ENCODE measurements at regions not wholly inside any gene's neighbourhood (a gene's known extent, or its start where the extent isn't known, plus 50 kb on each side); places are given as distances from the start of the nearest gene placed in this dataset.

DNA sequence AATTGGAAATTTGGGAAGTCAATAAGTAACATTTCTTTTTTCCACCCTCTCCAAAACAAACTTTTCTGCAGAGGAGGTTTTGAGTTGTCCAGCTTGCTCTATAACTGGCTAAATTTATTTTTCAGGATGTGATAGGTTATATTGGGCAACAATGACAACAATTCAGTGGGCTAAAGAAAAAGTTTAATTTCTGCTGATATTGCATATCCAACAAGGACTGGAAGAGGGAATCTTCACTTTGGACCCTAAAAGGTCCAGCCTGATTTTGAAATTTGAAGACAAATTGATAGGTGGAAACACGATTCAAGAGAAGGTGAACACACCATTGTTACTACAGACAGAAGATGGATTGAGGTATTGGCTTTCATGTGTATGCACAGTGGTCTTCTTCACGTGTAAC, 393.1 kb downstream of the BRINP1 start:
- DNase-seq: no peak

GRCh38 chr9:118984607-118985006, 384.6 kb downstream of the BRINP1 start:
- no peak for DNase-seq

DNA sequence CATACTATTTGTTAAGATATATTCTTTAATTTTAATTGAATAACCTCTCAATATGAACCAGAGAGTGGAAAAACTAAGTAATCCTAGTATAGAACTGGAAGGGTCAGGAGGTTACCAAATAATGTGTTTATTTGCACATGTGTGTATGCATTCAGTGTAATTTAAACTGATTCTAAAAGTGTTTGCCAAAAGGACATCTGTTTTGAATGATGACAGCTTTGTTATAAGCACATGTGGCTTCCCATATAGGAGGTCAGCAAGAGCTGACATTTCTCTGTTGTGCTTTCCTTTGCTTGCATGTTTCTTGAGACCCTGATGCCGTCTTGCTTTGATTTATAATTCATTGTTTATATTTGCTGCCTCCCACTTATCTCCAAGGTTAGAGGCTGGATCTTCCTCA, 383.4 kb downstream of the BRINP1 start:
- DNase-seq: no peak

- DNase-seq: no peak
These were observed 382.1 kb downstream of the BRINP1 start for GRCh38 chr9:118987167-118987566.

GRCh38 chr9:118990949-118991348, 378.3 kb downstream of the BRINP1 start:
- no peak for DNase-seq

DNA sequence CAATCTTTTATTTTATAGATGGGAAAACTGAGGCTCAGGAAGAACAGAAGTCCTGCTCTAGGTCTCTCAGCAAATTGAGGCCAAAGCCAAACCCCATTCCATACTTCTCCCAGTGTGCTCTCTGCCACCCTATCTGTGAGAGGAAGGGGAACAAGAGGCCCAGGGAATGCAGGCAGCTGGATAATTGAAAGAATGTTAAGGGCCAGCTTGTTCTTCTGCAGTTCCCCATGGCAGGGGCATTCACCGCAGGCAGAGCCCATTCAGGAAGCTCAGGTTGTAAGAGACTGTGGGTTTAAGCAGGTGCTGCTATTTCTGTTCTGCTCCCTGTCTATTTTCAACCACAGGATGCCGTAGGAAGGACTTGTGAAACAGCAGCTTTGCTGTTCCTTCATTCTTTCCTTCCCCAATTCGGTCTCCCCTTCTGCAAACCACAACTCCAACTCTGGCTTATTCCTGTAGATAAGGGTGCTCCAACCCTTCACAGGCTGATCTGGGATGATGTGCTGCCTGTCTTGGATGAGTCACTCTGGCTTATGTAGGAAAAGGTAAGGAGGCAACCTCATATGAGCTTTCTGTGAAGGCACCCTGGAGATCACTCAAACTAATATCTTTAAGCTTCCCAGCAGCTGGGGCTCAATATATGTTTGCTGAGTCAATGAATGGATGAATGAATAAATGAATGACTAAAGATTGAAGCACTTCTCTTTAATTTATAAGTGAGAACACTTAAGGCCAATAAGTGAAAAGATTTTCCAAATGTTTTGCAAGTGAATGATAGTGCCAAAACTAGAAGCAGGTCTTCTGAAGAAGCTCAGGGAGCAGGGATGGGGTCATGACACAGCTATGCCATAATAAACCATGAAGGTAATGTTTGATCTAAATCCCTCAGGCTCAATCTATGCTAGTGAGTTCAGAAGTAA, 377.6 kb downstream of the BRINP1 start:
- no peak for DNase-seq

GRCh38 chr9:118992813-118993794, 376.1 kb downstream of the BRINP1 start:
- no peak for DNase-seq

- DNase-seq: no peak
These were observed 375.3 kb downstream of the BRINP1 start for GRCh38 chr9:118993965-118994364.

DNA sequence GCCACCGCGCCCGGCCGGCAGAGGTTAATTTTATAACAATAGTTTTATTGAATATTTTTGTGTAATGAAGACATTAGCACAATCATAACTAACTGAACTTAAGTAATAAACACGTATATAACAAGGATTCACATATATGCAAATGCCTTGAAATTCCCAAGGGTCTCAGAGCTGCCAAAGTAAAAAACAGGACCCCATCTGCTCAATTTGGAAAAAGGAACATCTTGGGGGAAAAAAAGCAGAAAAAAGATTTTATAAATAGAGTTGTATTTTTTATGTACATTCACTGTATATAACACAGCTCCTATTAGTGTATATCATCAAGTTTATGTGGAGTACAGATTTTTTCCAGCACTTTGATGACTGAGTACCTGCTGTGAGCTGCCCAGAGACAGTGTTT, 366.7 kb downstream of the BRINP1 start:
- DNase-seq: peak; percentile 14

DNA sequence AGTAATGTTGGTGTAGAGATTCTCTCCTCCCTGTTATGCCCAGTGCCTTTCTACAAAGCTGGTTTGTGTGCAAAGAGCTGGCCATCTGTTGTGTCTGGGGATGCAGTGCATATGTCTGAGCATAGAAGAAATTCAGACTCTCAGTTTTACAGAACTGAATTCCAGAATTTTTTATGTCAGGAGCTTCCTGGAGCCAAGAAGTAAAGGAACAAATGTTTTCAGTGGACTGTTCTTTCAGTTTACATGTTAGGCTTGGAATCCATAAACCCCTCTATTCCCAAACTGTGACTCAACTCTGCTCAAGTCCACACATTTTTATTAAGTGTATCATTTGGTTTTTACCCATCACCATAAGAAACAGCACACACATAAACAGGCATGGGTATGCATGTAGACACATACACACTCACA, 366.0 kb downstream of the BRINP1 start:
- peak; percentile 44 for DNase-seq

DNA sequence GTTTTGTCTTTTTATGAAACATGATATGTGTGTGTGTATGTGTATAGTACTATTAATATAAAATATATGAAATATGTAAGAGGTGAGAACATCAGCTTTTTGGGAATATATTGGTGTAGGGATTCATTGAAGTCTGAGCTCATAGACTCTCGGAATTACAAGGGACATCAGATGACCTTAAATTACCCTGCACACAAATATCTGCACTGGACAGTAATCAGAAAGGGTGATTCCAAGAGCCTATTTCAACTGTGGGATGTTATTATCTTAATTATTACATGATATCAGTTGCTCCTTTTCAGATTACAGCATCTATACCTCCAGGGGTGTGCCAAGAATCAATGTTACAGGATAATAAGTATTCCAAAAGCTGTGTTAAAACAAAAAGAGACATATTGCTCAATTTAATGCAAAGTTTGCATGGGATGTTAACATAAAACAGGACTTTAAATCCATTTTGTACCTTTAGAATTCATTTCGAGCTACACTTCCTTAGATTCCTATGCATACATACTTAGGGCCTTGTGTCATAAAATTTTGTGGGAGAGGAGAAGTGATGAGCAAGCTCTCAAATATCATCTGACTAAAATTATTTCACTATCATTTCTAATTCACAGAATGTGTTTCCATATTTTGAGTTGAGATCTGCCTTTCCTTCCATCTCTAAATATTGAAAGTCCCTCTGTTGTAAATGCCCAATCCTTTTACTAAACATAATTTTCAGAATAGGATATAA, 365.2 kb downstream of the BRINP1 start:
- no peak for DNase-seq

GRCh38 chr9:119004618-119004990, 364.6 kb downstream of the BRINP1 start:
- no peak for DNase-seq

DNA sequence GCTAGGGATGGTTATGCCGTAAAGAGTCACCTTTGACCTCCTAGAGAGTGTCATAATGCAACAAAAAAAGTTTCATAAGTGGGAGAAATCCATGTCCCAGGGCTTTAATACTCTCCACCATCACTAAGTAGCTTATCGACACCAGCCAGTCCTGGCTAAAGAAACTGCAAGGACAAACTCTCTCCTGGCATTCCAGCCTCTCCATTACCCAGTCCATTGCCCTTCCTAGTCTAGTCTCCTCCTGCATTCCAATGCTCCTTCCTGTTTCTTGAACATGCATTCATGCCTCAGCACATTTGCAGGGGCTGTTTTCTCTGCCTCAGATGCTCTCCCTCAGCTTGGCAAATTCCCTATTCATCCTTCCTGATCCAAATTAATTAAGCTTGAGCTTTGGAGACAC, 364.1 kb downstream of the BRINP1 start:
- no peak for DNase-seq

GRCh38 chr9:119009249-119009648, 360.0 kb downstream of the BRINP1 start:
- DNase-seq: peak; percentile 39

DNA sequence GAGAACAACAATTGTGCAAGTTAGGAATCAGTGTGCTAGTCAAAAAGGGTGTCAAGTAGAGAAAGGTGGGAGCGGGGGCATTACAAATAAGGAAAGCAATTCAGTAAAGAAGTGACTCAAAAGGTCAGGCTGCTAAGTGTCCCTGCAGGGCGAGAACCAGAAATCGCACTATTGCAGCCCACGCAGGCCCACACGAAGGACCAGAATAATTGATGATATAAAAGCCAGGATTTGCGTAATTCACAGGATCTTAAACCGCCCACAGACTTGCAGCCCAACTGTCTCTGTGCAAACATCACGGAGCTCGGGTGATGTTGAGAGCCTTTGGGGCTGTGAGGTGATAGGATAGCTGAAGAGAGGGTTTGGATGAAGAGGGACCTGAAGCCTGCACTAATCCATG, 349.0 kb downstream of the BRINP1 start:
- no peak for DNase-seq

- no peak for DNase-seq
These were observed 348.4 kb downstream of the BRINP1 start for GRCh38 chr9:119020730-119021333.

- peak; percentile 67 for DNase-seq
These were observed 343.1 kb downstream of the BRINP1 start for GRCh38 chr9:119026120-119026519.

GRCh38 chr9:119027901-119028699, 341.1 kb downstream of the BRINP1 start:
- no peak for DNase-seq

GRCh38 chr9:119029886-119030285, 339.3 kb downstream of the BRINP1 start:
- no peak for DNase-seq

DNA sequence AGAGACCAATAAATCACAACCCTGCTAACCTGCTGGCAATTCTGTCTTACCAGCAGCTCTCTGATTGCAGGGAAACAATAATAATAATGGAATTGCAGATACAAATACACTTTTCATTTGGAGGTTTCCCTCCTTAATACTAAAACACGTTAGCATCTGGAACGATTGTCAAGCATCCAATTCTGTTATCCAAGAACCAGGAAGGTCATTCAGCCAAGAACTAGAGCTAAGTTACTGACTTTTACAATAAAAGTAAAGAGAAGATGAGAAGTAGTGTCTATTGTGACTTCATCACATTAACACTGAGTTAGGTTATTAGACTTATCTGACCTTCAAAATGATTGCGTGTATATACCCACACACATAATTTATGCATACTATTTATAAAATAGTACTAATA, 335.6 kb downstream of the BRINP1 start:
- DNase-seq: no peak

DNA sequence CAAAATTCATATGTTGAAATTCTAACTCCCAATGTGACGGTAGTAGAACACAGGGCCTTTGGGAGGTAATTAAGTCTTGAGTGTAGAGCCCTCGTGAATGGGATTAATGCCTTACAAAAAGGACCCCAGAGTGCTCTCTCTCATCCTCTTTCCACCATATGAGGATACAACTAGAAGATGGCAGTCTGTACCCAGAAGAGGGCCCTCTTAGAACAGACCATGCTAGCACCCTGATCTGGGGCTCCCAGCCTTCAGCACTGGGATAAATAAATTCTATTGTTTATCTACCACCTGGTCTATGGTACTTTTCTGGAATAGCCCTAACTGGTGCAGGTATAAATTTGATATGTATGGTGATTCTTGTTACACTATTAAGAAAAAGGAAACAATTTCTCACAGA, 332.3 kb downstream of the BRINP1 start:
- DNase-seq: no peak

GRCh38 chr9:119043996-119044395, 325.2 kb downstream of the BRINP1 start:
- DNase-seq: no peak
